IMR-90 (cell line): ENCODE measurements at regions not wholly inside any gene's neighbourhood (a gene's known extent, or its start where the extent isn't known, plus 50 kb on each side); places are given as distances from the start of the nearest gene placed in this dataset.

Experiments used
- CEBPB ChIP-seq: IDR thresholded peaks from 2 replicates; pipeline ENCODE4 v1.6.1; 2012; ENCODE audit warnings: low read depth, low read length, improper control_type of control experiment
- MAZ ChIP-seq: IDR thresholded peaks from 2 replicates; pipeline ENCODE4 v1.6.1; 2012; ENCODE audit warnings: low read depth, mild to moderate bottlenecking, low read length, improper control_type of control experiment, moderate library complexity, borderline replicate concordance
- POLR2A ChIP-seq: IDR thresholded peaks from 2 replicates; pipeline ENCODE4 v1.6.1; 2012; ENCODE audit warnings: mild to moderate bottlenecking, low read depth, low read length
- RAD21 ChIP-seq: IDR thresholded peaks from 2 replicates; pipeline ENCODE4 v1.6.1; 2012; ENCODE audit warnings: low read length, improper control_type of control experiment
- RCOR1 ChIP-seq: IDR thresholded peaks from 2 replicates; pipeline ENCODE4 v1.6.1; 2012; ENCODE audit warnings: mild to moderate bottlenecking, low read length, improper control_type of control experiment; ENCODE audit not compliant: insufficient replicate concordance
- SMC3 ChIP-seq: fragments of 150-350 bp; IDR thresholded peaks from 2 replicates; pipeline ENCODE4 v1.6.1; 2016; ENCODE audit warnings: low read depth, mild to moderate bottlenecking, antibody characterized with exemption, low read length, moderate library complexity
- TF ChIP-seq, protein P1 (sequence below): conservative IDR thresholded peaks from 2 replicates; pipeline ENCODE4 v1.5.1; 2012; ENCODE audit warnings: mild to moderate bottlenecking, low read depth, low read length, improper control_type of control experiment
- TF ChIP-seq, protein P2 (sequence below): fragments of 150-350 bp; IDR thresholded peaks from 2 replicates; pipeline ENCODE4 v1.6.1; 2016; ENCODE audit warnings: low read depth, mild to moderate bottlenecking, low read length, moderate library complexity, borderline replicate concordance

DNA sequence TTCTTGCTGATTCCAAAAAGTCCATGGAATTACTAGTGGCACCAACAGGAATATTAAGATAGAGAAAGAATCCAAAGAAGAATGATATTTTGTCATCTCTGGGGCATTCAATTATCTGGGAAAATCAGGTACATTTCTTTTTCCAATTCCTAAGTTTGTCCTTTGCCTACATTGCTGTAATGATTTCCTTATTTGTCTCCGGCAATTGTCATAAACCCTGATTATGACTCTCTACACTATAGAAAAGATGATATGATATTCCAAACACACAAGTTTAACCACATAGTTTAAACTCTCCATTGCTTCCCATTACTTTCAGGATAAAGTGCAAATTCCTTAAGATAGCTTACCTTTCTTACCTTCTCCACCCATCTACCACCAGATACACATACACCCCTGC, 647.0 kb downstream of the PLPP3 start:
- no peak for TF ChIP-seq SMC3
- TF ChIP-seq, protein P1, sequence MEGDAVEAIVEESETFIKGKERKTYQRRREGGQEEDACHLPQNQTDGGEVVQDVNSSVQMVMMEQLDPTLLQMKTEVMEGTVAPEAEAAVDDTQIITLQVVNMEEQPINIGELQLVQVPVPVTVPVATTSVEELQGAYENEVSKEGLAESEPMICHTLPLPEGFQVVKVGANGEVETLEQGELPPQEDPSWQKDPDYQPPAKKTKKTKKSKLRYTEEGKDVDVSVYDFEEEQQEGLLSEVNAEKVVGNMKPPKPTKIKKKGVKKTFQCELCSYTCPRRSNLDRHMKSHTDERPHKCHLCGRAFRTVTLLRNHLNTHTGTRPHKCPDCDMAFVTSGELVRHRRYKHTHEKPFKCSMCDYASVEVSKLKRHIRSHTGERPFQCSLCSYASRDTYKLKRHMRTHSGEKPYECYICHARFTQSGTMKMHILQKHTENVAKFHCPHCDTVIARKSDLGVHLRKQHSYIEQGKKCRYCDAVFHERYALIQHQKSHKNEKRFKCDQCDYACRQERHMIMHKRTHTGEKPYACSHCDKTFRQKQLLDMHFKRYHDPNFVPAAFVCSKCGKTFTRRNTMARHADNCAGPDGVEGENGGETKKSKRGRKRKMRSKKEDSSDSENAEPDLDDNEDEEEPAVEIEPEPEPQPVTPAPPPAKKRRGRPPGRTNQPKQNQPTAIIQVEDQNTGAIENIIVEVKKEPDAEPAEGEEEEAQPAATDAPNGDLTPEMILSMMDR = no peak
- no peak for TF ChIP-seq CEBPB
- no peak for TF ChIP-seq MAZ
- no peak for TF ChIP-seq RAD21
- no peak for TF ChIP-seq RCOR1
- TF ChIP-seq POLR2A = no peak
- TF ChIP-seq, protein P2, sequence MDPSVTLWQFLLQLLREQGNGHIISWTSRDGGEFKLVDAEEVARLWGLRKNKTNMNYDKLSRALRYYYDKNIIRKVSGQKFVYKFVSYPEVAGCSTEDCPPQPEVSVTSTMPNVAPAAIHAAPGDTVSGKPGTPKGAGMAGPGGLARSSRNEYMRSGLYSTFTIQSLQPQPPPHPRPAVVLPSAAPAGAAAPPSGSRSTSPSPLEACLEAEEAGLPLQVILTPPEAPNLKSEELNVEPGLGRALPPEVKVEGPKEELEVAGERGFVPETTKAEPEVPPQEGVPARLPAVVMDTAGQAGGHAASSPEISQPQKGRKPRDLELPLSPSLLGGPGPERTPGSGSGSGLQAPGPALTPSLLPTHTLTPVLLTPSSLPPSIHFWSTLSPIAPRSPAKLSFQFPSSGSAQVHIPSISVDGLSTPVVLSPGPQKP = no peak
